ENCODE measurements at regions not wholly inside any gene's neighbourhood (a gene's known extent, or its start where the extent isn't known, plus 50 kb on each side); places are given as distances from the start of the nearest gene placed in this dataset.

DNA sequence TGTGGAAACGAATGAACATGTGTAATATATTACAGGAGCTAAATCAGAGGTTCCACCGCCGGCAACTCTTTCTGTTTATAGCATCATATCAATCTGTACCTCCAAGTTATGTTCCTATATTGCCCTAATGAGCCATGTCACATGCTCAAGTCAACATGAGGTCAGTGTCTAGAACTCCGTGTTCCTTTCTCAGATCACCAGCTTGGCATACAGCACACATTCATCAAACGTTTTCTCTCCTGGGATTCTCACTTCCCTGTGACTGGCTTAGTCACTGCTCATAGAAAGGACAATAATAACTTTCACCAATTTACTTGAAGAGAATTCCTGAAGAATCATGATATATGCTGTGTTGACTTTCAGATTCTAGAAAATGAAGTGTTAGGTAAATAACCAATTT lies 532.0 kb upstream of the SPANXN1 start:
- H3K27ac ChIP-seq: no peak overlapping the region
- TF ChIP-seq ZFX (IDR thresholded peaks at IDR 0.05; ENCODE audit: borderline replicate concordance): no peak
- TF ChIP-seq, protein P1, sequence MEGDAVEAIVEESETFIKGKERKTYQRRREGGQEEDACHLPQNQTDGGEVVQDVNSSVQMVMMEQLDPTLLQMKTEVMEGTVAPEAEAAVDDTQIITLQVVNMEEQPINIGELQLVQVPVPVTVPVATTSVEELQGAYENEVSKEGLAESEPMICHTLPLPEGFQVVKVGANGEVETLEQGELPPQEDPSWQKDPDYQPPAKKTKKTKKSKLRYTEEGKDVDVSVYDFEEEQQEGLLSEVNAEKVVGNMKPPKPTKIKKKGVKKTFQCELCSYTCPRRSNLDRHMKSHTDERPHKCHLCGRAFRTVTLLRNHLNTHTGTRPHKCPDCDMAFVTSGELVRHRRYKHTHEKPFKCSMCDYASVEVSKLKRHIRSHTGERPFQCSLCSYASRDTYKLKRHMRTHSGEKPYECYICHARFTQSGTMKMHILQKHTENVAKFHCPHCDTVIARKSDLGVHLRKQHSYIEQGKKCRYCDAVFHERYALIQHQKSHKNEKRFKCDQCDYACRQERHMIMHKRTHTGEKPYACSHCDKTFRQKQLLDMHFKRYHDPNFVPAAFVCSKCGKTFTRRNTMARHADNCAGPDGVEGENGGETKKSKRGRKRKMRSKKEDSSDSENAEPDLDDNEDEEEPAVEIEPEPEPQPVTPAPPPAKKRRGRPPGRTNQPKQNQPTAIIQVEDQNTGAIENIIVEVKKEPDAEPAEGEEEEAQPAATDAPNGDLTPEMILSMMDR (IDR thresholded peaks at IDR 0.05): no peak

DNA sequence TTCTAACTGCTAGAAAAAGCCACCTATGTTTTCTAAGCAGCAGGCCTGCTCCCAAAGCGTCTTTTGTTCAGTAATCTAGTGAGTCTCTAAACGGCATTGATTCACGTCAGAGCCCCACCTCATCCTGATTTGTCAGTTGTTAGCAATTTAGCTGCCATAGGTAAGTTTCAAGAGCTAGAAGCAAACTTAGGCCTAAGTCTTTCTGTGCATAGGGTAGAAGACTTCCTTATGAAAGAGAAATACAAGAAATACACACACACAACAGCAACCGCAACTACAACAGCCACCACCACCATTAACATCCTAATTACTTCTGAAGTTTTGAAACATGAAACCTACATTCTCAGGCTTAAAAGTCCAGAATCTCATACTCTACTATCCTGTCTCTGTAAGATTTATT lies 531.1 kb upstream of the SPANXN1 start:
- no peak overlapping the region for H3K27ac ChIP-seq

DNA sequence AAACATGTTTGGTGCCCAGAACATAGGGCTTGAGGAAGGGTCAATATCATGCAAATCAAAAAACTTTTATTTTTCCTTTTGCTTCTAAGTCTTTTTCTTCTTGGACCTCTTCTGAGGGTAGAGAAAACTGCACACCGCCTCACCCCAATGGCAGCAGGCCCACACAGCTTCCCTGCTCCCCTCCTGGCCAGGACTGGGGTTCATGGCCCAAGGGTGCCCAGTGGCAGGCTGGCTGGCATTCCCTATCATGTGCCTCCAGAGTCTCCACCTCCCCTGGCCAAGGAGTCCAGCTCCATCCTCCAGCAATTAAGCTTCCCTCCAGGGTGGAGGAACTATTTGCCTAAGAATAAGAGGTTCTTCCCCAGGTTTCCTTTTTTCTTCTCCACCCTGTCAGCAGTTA lies 529.6 kb upstream of the SPANXN1 start:
- TF ChIP-seq, protein P1 (IDR thresholded peaks at IDR 0.05): no peak
- no peak for TF ChIP-seq ZFX (IDR thresholded peaks at IDR 0.05; ENCODE audit: borderline replicate concordance)
- H3K27ac ChIP-seq: no peak overlapping the region

More for the DNA sequence above, 531.1 kb upstream of the SPANXN1 start:
- TF ChIP-seq, protein P1 (IDR thresholded peaks at IDR 0.05): no peak
- TF ChIP-seq ZFX (IDR thresholded peaks at IDR 0.05; ENCODE audit: borderline replicate concordance): no peak

DNA sequence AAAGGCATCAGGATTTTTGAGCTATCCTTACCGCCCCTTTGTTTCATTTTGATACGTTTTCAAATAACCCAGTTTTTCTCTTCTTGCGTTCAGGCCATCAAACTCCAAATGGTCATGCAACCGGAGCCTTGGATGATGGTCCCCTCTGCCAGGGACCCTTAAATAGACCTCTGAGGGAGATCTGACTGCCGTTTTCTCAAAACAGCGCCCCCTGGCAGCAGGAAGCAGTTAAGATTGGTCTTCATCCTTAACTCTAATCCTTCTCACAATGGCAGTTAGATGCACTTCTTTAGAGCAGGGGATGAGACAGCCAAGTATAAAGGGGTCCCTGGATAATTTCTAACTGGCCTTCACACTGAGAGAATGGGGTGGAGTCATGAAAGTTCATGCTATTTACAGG lies 525.0 kb upstream of the SPANXN1 start:
- no peak overlapping the region for H3K27ac ChIP-seq
- TF ChIP-seq ZFX (IDR thresholded peaks at IDR 0.05; ENCODE audit: borderline replicate concordance): no peak
- TF ChIP-seq, protein P1 (IDR thresholded peaks at IDR 0.05): peak; percentile 33

DNA sequence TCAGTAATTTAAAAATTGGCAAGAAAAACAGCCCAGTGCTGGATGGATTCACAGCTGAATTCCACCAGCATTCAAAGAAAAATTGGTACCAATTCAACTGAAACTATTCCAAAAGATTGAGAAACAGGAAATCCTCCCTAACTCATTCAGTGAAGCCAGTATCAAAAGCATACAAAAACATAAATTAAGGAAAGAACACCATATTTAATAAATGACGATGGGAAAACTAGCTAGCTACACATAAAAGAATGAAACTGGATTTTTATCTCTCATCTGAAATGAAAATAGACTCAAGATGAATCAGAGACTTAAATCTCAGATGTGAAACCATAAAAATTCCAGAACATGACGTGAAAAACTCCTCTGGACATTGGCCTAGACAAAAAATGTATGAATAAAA lies 516.8 kb upstream of the SPANXN1 start:
- TF ChIP-seq, protein P1 (IDR thresholded peaks at IDR 0.05): no peak

DNA sequence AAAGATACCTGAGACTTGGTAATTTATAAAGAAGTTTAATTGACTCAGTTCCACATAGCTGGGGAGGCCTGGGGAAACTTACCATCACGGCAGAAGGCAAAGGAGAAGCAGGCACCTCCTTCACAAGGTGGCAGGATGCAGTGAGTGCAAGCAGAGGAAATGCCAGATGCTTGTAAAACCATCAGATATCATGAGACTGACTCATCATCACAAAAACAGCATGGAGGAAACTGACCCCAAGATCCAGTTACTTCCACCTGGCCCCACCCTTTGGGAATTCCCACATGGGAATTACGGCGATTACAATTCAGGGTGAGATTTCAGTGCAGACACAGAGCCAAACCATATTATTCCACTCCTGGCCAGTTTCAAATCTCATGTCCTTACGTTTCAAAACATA lies 514.7 kb upstream of the SPANXN1 start:
- TF ChIP-seq ZFX (IDR thresholded peaks at IDR 0.05; ENCODE audit: borderline replicate concordance): no peak
- TF ChIP-seq, protein P1 (IDR thresholded peaks at IDR 0.05): no peak
- H3K27ac ChIP-seq: no peak overlapping the region

More for the DNA sequence above, 516.8 kb upstream of the SPANXN1 start:
- no peak overlapping the region for H3K27ac ChIP-seq

DNA sequence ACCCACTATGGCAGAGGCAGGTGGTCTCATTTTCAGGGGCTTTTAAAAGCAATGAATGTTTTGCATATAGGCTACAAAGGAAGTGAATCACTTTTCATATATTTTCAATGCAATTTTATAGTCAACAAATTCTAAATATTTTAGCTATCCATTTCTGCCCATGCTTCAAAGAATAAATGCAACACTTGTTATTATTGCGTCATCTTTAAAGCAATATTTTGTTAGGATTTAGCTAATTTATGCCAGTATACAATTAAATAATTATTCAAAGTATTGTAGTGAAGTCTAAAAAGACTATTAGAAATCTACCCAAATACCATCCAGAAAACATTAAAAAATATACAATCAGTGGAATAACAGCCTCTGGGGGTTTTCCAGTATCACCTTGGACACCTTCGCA lies 509.1 kb upstream of the SPANXN1 start:
- TF ChIP-seq, protein P1 (IDR thresholded peaks at IDR 0.05): no peak
- no peak for TF ChIP-seq ZFX (IDR thresholded peaks at IDR 0.05; ENCODE audit: borderline replicate concordance)

More for the DNA sequence above, 509.1 kb upstream of the SPANXN1 start:
- no peak overlapping the region for H3K27ac ChIP-seq

Measured in 22Rv1 (cell line).